PFSK-1 (cell line): ENCODE measurements at regions not wholly inside any gene's neighbourhood (a gene's known extent, or its start where the extent isn't known, plus 50 kb on each side); places are given as distances from the start of the nearest gene placed in this dataset.

Experiments used
- POLR2AphosphoS5 ChIP-seq: IDR thresholded peaks from 2 replicates; pipeline ENCODE4 v1.6.1; 2012; ENCODE audit warnings: low read depth, mild to moderate bottlenecking, control low read depth, low read length, moderate library complexity
- REST ChIP-seq, 2 experiments: IDR thresholded peaks; 2 replicates each; pipeline versions ENCODE4 v1.6.1 to v1.8.0; 2011 to 2012; ENCODE audit warnings: low read depth in 2 of 2, low read length in 2 of 2, control low read depth in 1 of 2, inconsistent platforms in 1 of 2, mild to moderate bottlenecking in 1 of 2, moderate library complexity in 1 of 2; ENCODE audit not compliant: insufficient read depth in 1 of 2
- SIN3A ChIP-seq: IDR thresholded peaks from 2 replicates; pipeline ENCODE4 v1.6.1; 2012; ENCODE audit warnings: mild to moderate bottlenecking, low read length, moderate library complexity, borderline replicate concordance; ENCODE audit not compliant: insufficient read depth

GRCh38 chr2:145023334-145023934 lies 503.5 kb upstream of the ZEB2 start:
- TF ChIP-seq SIN3A (no peak), POLR2AphosphoS5 (no peak), REST (IDR thresholded peaks at IDR 0.05; ENCODE audit: insufficient read depth in 1 of 2, low read depth in 2 of 2, low read length in 2 of 2) (no peak)
